Activated effector memory CD4-positive, alpha-beta T cell treated with anti-CD3 and anti-CD28 coated beads, Interleukin-2, amount 50 U/mL, for 16 hours (primary cell): ENCODE measurements at regions not wholly inside any gene's neighbourhood (a gene's known extent, or its start where the extent isn't known, plus 50 kb on each side); places are given as distances from the start of the nearest gene placed in this dataset.

Experiments used
- DNase-seq: peaks from one replicate; pipeline ENCODE4 v3.0.0-alpha.2; 2020

DNA sequence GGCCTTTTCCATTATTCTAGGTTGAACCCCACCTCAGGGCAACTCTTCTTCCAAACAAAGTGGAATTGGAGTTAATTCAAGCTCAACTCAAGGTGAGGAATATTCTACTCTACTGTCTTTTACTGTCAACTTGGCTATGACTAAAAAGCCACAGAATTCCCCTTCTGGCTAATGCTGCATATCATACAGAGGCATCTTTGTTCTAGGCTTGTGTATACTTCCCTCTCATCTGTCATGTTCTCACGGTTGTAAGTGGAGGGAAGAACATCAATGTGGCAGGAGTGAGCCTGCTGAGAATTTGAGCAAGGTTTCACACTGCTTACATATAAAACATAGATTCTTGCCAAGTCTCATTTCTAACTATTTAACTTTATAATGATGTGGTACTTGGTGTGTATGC is 921.4 kb upstream of the CNTN5 start:
- no peak for DNase-seq

DNA sequence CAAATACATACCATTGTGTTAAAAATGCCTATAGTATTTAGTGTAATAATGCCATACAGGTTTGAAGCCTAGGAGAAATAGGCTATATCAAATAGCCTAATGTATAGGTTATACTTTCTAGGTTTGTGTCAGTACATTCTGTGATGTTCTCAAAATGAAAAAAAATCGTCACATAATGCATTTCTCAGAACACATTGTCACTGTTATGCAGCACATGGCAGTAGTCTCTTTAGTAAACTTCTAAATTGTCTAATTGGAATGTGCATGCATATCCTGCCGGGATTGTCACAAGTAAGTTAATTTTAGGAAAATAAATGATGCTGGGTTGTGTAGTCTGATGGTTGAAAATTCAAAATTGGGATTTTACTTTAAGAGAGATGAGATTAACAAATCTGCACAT is 920.1 kb upstream of the CNTN5 start:
- no peak for DNase-seq

DNA sequence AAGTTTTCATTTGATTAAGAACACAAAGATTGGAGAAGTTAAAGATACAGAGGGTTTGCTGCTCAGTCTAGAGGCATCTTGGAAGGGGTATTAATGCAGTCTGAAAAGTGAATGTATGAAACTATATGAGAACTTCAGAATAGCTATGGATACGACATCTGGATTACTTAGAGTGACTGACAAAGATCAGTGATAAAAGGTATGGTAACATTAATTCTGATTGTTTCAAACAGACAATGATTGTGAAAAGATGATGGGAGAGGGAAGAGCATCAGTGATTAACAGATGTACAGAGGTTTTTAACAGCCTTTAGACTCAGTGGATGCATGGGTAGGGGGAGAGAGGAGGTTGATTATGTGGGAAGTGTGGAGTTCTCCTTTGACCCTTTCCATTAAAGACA is 919.4 kb upstream of the CNTN5 start:
- no peak for DNase-seq

DNA sequence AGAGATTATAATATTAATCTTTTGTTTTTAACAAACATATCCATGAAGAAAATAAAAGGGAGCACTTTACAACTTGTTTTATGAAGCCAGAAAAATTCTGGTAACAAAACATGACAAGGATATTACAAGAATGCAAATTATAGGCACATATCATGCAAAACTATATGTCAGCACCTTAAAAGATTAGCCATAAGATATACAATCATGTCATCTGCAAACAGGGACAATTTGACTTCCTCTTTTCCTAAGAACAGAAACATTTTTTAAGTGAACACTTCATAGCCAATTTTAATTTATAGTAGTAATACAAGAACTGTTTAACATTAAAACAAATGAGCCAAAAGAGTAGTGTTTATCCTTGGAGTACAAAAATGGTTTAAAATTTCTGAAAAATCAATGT is 916.5 kb upstream of the CNTN5 start:
- DNase-seq, result no peak

DNA sequence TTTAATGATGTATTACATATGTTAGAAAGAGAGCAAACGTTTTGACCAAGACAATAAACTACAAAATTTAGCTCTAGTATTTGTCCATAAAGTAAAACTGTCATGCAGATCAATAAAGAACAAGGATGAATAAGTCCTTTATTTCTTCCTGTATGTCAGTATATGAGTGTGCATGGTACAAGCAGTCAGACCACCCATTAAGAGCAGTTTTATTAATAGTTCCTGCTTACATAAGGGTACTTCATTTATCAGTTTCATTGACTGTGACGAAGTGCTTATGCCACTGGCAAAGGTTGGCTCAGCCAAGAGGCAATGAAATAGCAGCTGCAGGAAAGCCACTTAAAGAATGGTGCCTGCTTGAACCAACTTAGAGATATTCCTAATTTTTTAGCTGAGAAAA is 913.0 kb upstream of the CNTN5 start:
- DNase-seq, result no peak

DNA sequence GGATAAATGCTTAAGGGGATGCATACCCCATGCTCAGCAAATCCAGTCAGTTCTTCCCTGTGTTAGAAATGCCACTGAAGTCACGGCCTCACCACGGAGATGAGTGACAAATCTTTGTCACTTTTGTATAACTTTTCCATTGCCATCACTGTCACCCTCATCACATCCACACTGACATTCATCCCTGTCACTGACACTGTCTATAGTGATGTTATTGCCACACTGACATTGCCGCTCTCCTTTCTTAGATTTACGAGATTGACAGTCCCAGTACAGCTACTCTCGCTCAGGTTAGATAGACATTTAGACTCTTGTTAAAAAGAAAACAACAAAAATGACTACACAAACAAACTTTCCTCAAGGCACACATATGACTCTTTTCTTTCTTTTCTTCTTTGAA is 910.7 kb upstream of the CNTN5 start:
- DNase-seq, result no peak

DNA sequence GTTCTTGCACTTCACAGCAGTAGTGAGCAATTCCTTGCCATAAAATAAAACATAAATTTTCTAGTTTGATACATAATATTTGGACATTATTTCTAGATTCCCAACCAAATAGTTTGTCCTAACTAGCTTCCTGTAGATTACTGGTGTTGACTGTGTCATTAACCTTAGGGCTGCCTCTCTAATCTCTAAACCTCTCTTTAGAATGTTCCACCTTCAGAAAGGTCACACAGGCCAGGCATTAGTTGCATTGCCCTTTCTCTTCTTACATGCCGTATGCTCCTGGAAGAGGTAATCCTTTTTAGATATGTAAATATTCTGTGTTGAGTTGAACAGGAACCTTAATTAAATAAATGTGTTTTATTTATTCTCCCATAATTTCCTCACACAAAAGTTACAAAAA is 904.9 kb upstream of the CNTN5 start:
- DNase-seq, result no peak

DNA sequence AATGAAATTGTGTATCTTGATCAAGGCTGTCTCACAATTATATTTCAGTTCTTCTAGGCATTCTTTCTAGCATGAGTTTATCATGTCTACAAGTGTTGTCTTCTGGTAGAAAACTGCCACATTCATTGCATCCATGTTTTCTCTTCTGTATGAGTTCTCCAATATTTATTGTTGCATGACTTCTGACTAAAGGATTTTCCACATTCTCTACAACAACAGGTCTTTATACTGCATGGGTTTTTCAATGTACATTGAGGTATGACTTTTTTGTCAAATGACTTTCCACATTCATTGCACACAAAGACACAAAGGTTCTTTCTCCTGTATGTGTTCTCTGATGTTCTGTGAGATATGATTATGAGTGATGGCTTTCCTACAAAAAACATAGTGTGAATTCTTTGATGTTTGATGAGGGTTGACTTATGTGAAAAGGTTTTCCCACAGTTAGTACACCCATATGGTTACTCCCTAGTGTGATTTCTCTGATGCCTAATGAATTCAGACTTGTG is 890.6 kb upstream of the CNTN5 start:
- DNase-seq, result no peak

DNA sequence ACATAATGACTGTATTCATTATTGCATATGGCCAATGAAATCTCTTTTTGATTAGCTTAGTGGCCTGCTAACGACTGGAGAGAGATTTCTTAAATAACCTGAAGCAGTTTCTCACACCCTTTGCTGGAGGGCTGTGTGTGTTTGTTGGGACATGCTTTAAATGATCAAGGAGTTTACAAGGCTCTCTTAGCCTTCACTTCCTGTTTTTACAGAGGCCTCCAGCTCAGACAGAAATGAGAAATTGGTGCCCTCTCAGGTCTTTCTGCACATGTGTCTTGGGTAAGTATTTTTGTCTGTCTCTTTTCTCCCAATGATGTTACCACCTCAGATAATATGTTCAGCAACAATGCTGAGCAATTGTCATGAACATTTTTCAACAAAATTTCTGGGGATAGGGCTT is 884.4 kb upstream of the CNTN5 start:
- DNase-seq, result no peak

DNA sequence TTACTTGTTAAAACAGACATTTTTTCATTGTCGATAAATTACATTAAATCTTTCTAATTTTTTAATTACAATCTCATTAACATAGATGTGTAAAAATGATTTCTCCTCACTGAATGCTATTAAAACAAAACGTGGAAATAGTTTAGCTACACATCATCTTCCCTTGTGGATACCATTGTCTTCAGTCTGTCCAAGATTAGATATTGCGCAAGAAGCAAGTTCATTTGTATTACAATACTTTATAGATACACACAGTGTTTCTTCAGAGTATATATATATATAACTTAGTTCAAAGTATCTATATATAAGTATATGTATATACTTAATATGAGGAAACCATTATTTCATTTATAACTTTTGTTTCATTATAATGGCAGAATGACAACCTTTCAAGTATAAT is 883.3 kb upstream of the CNTN5 start:
- no peak for DNase-seq

DNA sequence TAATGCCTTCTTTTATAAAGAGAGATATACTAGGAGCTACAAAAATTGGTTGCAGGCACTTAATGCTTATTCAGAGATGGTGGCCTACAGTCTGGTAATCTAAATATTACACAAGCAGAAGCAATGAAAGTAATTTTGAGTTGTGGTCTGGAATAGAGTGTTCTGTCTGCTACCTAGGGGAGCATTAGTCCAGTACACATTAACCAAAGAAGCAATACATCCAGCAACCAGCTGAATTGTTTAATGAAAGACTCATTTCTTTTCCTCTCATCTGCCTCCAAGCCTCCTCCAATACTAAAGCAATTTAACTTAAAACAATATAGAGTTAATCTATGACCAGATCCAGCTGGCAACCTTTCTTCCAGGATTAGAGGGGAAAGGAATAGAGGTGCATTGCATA is 877.1 kb upstream of the CNTN5 start:
- no peak for DNase-seq

DNA sequence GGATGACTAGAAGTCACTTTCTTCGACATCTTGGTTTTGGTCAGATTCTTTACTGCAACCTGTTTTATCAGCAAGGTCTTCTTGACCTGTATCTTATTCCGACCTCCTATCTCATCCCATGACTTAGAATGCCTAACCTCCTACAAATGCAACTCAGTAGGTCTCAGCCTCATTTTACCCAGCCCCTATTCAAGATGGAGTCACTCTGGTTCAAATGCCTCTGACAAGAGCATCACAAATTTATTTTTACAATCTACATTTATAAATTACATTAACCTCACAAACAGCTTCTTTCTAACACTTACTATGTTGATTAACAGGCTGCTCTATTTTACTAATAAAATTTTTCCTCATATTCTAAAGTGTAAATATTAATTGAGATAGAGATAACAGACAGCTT is 867.0 kb upstream of the CNTN5 start:
- DNase-seq, result no peak

DNA sequence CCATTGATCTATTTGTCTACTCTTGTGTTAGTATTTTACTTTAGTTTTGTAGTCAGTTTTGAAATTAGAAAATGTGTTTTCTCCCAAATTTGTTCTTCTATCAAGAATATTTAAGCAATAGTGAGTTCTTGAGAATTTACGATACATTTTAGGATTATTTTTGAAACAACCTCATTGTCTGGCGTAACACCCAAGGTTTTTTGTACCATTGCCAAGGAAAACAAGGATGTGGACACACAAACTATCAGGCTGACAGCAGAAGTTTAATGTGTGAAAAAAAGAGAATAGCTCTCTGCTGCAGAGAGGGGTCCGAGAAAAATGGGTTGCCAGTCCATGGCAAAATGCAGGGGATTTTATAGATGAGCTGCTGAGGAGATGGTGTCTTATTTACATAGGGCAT is 865.1 kb upstream of the CNTN5 start:
- no peak for DNase-seq

DNA sequence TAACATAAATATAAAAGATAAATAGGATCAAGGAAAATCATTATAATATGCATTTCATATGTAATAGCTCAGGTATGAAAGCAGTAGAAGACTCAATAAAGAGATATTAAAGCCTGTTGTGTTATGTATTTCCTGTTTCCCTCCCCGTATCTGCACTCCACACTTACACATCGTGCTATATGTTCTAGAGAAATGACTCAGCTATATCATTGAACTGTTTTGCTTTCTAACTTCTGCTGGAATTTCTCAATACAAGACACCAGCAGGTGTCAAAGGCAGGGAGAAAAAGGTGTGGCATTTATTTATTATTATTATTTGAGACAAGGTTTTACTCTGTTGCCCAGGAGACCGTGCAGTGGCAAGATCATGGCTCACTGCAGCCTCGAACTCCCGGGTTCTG is 842.8 kb upstream of the CNTN5 start:
- DNase-seq, result no peak

DNA sequence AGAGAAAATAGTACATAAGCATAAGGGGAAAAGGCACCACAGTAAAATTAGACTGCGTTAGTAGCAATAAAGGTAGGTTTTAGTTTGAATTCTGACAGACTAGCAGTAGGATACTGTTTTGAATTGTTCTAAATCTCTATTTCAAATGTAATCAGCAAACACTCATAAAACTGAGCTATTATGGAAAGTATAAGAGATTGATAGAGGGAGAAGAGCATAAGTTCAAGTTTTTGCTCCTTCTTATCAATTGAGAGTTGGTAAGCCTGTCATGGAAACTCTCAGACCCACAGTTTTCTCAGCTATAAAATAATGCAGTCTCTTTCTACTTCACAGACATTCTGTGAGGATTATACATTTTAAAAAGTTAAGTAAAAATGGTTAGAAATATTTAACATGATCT is 840.2 kb upstream of the CNTN5 start:
- no peak for DNase-seq

DNA sequence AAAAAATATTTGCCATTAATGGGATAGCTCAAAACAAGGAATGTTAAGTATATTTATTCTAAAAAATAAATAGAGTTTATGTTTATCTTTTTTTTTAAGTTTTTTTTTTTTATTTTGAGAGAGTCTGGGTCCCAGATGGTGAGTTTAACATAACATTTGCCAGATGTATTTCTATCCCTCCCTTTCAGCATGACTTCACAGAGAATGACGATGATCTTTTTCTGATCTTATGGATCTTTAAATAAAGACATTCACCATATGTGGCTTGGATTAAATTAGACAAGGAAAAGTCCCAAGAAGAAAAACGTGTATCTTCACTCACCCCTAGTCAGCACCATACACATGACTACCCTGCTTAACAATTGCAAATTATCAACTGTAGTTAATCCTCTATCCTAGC is 839.8 kb upstream of the CNTN5 start:
- DNase-seq, result no peak

DNA sequence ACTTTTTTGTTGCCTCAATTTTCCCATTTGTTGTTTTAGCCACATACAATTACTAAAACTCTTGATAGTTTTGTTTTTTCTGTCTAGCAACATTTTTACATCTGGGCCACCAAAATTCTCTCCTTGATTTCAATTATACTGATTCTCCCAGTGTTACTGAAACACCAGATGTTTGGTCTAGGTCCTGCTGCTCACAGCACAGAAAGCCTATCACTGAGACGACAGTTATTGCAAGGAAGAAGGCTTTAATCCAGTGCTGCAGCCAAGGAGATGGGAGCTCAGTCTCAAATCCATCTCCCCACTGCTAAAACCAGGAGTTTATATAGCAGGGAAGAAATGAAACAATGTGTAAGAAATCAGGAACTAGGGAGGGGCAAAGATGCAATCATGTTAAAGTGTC is 837.7 kb upstream of the CNTN5 start:
- no peak for DNase-seq

DNA sequence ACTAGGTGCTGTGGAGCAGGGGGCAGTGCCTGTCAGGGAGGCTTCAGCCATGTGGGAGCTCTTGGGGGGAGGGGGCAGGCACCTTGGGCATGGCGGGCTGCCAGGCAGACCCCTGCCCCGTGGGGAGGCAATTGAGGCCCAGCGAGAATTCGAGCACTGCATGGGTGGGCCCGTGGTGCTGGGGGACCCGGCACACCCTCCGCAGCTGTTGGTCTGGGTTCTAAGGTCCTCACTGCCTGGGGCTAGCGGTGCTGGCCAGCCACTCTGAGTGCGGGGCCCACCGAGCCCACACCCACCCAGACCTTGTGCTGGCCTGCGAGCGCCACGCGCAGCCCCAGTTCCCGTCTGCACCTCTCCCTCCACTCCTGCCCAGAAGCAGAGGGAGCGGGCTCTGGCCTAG is 835.5 kb upstream of the CNTN5 start:
- DNase-seq, result no peak

DNA sequence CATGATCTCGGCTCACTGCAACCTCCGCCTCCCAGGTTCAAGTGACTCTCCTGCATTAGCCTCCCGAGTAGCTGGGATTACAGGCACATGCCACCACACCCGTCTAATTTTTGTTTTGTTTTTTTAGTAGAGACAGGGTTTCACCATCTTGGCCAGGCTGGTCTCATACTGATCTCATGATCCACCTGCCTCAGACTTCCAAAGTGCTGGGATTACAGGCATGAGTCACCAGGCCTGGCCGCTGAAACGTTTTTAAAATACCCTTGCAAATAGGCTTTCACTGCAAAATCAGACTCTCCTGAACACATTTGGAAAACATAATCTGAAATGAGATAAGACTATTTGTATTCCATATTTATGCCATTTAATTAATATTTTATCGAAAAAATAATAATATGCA is 826.1 kb upstream of the CNTN5 start:
- no peak for DNase-seq

DNA sequence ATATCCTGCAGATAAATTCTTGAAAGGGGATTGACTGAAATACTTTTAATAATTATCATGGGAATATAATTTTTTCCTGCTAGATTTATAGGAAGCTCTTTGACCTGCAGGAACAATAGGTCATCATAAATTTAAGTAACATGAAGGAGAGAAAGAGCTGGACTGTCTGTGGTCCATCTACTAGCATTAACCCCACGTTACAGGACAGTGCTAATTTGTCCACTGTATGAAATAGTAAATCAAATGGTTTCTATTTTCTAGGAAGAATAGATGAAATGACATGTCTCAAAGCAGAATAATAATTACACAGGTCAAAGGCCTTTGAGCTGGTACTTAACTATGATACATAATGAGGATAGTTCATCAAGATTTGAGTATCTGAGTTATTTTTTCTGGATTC is 825.4 kb upstream of the CNTN5 start:
- no peak for DNase-seq

DNA sequence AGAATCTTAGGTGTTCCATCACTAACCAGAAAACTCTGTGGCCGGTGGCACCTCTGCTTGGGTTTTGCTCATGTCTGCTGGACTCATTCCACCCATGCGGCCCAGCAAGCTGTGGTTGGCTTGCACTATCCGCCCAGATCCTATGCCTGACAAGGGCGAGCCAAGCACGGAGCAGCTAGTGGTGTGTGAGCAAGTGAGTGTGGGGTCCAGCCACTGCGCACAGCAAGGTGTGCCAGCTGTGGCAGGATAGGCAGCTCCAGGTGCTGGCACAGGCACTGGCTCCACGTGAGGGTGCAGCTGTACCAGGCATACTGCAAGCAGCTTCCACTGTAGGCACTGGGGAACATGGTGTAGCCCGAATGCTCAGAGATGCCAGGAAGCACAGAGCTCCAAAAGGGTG is 813.7 kb upstream of the CNTN5 start:
- no peak for DNase-seq

DNA sequence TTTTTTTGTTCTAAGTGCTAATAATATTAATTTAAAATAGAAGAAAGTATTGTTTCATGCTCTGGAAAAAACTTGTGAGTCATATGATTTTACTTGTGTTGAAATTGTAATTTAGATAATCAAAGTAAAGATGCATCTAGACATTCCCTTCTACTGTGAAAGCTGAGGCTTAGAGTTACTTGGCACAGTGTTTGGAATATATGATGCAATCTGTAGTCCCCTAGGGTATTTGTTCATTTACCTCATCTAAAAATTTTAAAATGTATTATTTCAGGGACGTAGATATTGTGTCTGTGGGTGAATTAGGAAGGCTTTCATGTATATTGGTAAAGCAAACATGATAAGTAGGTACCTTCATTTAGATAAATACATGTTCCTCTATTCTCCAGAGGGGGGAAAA is 793.5 kb upstream of the CNTN5 start:
- DNase-seq, result no peak

DNA sequence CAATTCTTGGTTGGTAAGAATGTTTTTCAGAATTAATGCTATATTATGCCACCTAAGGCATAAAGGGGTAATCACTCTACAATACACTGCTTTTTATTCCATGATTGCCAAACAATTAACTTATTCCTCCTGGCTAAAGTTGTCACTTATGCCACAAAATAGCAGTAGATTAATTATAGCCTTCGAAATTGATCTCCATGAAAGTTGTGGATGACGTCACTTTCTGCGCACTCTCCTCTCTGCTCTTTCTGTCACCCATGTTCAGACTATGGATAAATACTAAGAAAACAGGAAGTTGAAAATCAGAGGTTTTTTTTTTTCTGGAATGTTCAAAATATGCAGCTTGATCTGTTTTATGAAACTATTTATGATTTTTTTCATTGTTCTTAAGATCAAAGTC is 790.1 kb upstream of the CNTN5 start:
- DNase-seq, result no peak

DNA sequence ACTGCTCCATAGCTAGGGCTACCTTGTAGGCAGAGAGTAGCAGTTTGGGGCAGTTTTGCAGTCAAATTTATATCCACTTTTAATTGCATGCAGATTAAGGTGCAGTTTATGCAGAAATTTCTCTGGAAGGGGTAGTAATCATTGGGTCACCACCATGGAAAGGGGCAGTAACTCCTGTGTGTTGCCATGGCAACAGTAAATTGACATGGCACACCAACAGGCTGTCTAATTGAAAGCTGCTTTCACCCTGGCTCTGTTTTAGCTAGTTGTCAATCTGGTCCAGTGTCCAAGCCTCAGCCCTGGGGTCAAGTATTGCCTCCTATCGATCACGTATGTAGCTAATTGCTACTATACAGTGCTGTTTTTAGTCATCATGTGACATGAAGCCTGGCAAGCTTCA is 786.1 kb upstream of the CNTN5 start:
- no peak for DNase-seq

DNA sequence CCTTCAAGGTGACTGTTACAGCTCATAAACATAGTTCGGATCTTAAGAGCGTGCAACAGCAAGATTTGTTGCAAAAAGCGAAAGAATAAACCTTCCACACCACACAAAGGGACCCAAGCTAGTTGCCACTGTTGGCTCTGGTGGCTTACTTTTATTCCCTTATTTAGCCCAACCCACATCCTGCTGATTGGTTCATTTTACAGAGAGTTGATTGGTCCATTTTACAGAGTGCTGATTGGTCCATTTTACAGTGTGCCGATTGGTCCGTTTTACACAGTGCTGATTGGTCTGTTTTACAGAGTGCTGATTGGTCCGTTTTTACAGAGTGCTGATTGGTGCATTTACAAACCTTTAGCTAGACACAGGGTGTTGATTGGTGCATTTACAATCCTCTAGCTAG is 776.9 kb upstream of the CNTN5 start:
- DNase-seq, result no peak

DNA sequence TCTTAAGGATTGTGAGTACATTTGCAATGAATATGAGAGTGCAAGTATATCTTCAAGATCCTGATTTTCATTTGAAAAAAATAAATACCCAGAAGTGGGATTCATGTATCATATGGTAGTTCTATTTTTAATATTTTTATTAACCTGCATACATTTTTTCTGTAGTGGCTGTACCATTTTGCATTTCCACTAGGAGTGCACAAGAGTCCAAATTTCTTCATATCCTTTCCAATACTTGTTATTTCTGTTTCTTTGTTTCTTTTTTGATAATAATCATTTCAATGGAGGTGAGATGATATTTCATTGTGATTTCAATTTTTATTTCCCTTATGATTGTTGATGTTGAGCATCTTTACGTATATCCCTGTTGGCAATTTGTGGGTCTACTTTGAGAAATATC is 759.8 kb upstream of the CNTN5 start:
- no peak for DNase-seq
